SK-N-SH (cell line): ENCODE measurements at regions not wholly inside any gene's neighbourhood (a gene's known extent, or its start where the extent isn't known, plus 50 kb on each side); places are given as distances from the start of the nearest gene placed in this dataset.

ENCODE experiments used
- CTCF ChIA-PET: fragments of 300-600, 350-600 bp; formaldehyde crosslinking; extraction: SDS; loops from one replicate; lab custom pipeline; 2021; lab: Yijun Ruan, JAX
- POLR2A ChIA-PET: fragments of 350-600 bp; sonication (Branson Sonifier 250); formaldehyde crosslinking; extraction: SDS; loops from one replicate; lab custom pipeline; 2020; ENCODE audit warnings: antibody characterized with exemption, inconsistent platforms; lab: Yijun Ruan, JAX
- DNase-seq: peaks from one replicate; pipeline ENCODE4 v3.0.0; 2012
- H2AFZ ChIP-seq: fragments of 200-600 bp; sonication (generic); 2 replicates; pipeline ENCODE4 v1.8.1; 2016; ENCODE audit warnings: antibody characterized with exemption, mild to moderate bottlenecking, low read depth
- H3F3A ChIP-seq: fragments of 200-600 bp; sonication (generic); replicated peaks from 2 replicates; pipeline ENCODE3; 2016; ENCODE audit warnings: antibody characterized with exemption, mild to moderate bottlenecking; ENCODE audit not compliant: insufficient read depth
- H3K27ac ChIP-seq, 2 experiments: fragments of 200-500 bp in 1 of 2; fragments of 200-600 bp in 1 of 2; sonication (Bioruptor generic) in 1 of 2; sonication (generic), shearing (Covaris generic) in 1 of 2; 2 replicates each; pipeline versions ENCODE4 v1.5.1 to v1.6.1; 2014 to 2016; ENCODE audit warnings: low read depth in 2 of 2, inconsistent platforms in 1 of 2, low read length in 1 of 2, mild to moderate bottlenecking in 1 of 2, mixed read lengths in 1 of 2
- H3K27me3 ChIP-seq: fragments of 200-600 bp; sonication (generic), shearing (Covaris generic); 2 replicates; pipeline ENCODE4 v1.6.1; 2016; ENCODE audit warnings: mixed run types; ENCODE audit not compliant: insufficient read depth
- H3K36me3 ChIP-seq, 2 experiments: fragments of 200-500 bp in 1 of 2; fragments of 200-600 bp in 1 of 2; sonication (Bioruptor generic) in 1 of 2; sonication (generic) in 1 of 2; replicated peaks in 1 of 2; 2 replicates each; pipeline versions ENCODE3 to v1.5.1; 2014 to 2016; ENCODE audit warnings: low read length in 1 of 2, mild to moderate bottlenecking in 1 of 2; ENCODE audit not compliant: insufficient read depth in 2 of 2, control insufficient read depth in 1 of 2
- H3K4me1 ChIP-seq, 2 experiments: fragments of 200-500 bp in 1 of 2; fragments of 200-600 bp in 1 of 2; sonication (Bioruptor generic) in 1 of 2; sonication (generic), shearing (Covaris generic) in 1 of 2; 2 replicates each; pipeline versions ENCODE4 v1.5.1 to v1.6.1; 2014 to 2016; ENCODE audit warnings: low read depth in 1 of 2, low read length in 1 of 2, mixed run types in 1 of 2; ENCODE audit not compliant: insufficient read depth in 2 of 2, control insufficient read depth in 1 of 2
- H3K4me2 ChIP-seq: fragments of 200-600 bp; sonication (generic), shearing (Covaris generic); 2 replicates; pipeline ENCODE4 v1.6.1; 2017; ENCODE audit warnings: mixed run types
- H3K4me3 ChIP-seq, 2 experiments: fragments of 200-500 bp in 1 of 2; fragments of 200-600 bp in 1 of 2; sonication (Bioruptor generic) in 1 of 2; sonication (generic), shearing (Covaris generic) in 1 of 2; 2 replicates each; pipeline versions ENCODE4 v1.5.1 to v1.8.1; 2014 to 2016; ENCODE audit warnings: low read depth in 2 of 2, inconsistent platforms in 1 of 2, low read length in 1 of 2, mild to moderate bottlenecking in 1 of 2, mixed read lengths in 1 of 2, moderate library complexity in 1 of 2
- H3K79me2 ChIP-seq: fragments of 200-600 bp; sonication (generic); 2 replicates; pipeline ENCODE4 v1.8.1; 2017; ENCODE audit warnings: mild to moderate bottlenecking; ENCODE audit not compliant: insufficient read depth
- H3K9ac ChIP-seq: fragments of 200-600 bp; sonication (generic); 2 replicates; pipeline ENCODE4 v1.6.1; 2017; ENCODE audit warnings: mixed run types
- H3K9me2 ChIP-seq: fragments of 200-600 bp; sonication (generic); 2 replicates; pipeline ENCODE4 v1.6.1; 2017; ENCODE audit warnings: mixed run types
- H3K9me3 ChIP-seq: fragments of 200-600 bp; sonication (generic); 2 replicates; pipeline ENCODE4 v1.6.1; 2017; ENCODE audit warnings: mixed run types, mild to moderate bottlenecking, moderate library complexity
- H4K20me1 ChIP-seq: fragments of 200-600 bp; sonication (generic); 2 replicates; pipeline ENCODE4 v1.6.1; 2017; ENCODE audit warnings: mild to moderate bottlenecking, mixed run types; ENCODE audit not compliant: insufficient read depth
- EP300 ChIP-seq, 2 experiments: IDR thresholded peaks; 2 replicates each; pipeline versions ENCODE4 v1.4.0 to v1.6.1; 2012; ENCODE audit warnings: borderline replicate concordance in 1 of 2, low read depth in 1 of 2, low read length in 1 of 2
- FOSL2 ChIP-seq: IDR thresholded peaks from 2 replicates; pipeline ENCODE4 v1.4.0; 2012; ENCODE audit warnings: low read depth, mild to moderate bottlenecking, moderate library complexity, borderline replicate concordance
- FOXM1 ChIP-seq: IDR thresholded peaks from 2 replicates; pipeline ENCODE4 v1.4.0; 2012; ENCODE audit warnings: low read depth, mild to moderate bottlenecking
- GABPA ChIP-seq: IDR thresholded peaks from 2 replicates; pipeline ENCODE4 v1.4.0; 2012; ENCODE audit warnings: low read depth, mild to moderate bottlenecking
- GATA2 ChIP-seq: sonication (generic); formaldehyde crosslinking; IDR thresholded peaks from 2 replicates; pipeline ENCODE4 v1.5.0; 2020; ENCODE audit warnings: mild to moderate bottlenecking, missing genetic modification reagents
- IRF3 ChIP-seq: fragments of 150-350 bp; IDR thresholded peaks from 2 replicates; pipeline ENCODE4 v1.6.1; 2016; ENCODE audit warnings: mild to moderate bottlenecking, low read depth, low read length
- JUND ChIP-seq: IDR thresholded peaks from 2 replicates; pipeline ENCODE4 v1.4.0; 2012
- MEF2A ChIP-seq: IDR thresholded peaks from 2 replicates; pipeline ENCODE4 v1.4.0; 2012; ENCODE audit warnings: low read depth, borderline replicate concordance
- MXI1 ChIP-seq: IDR thresholded peaks from 2 replicates; pipeline ENCODE4 v1.6.1; 2012; ENCODE audit warnings: mild to moderate bottlenecking, low read depth, low read length, improper control_type of control experiment
- NFIC ChIP-seq: IDR thresholded peaks from 2 replicates; pipeline ENCODE4 v1.4.0; 2012; ENCODE audit warnings: borderline replicate concordance
- RCOR1 ChIP-seq: fragments of 150-350 bp; IDR thresholded peaks from 2 replicates; pipeline ENCODE4 v1.6.1; 2017; ENCODE audit warnings: antibody characterized with exemption, low read length
- RFX5 ChIP-seq: IDR thresholded peaks from 2 replicates; pipeline ENCODE4 v1.6.1; 2012; ENCODE audit warnings: mild to moderate bottlenecking, improper control_type of control experiment, low read length
- RXRA ChIP-seq: IDR thresholded peaks from 2 replicates; pipeline ENCODE4 v1.4.0; 2012; ENCODE audit warnings: low read depth, mild to moderate bottlenecking, borderline replicate concordance
- TAF1 ChIP-seq: IDR thresholded peaks from 2 replicates; pipeline ENCODE4 v1.6.1; 2012; ENCODE audit warnings: low read depth, mild to moderate bottlenecking, low read length, moderate library complexity, borderline replicate concordance
- TCF12 ChIP-seq: IDR thresholded peaks from 2 replicates; pipeline ENCODE4 v1.4.0; 2012
- TEAD4 ChIP-seq: IDR thresholded peaks from 2 replicates; pipeline ENCODE4 v1.4.0; 2012; ENCODE audit warnings: mild to moderate bottlenecking, borderline replicate concordance; ENCODE audit not compliant: insufficient read depth
- USF2 ChIP-seq: fragments of 150-350 bp; IDR thresholded peaks from 2 replicates; pipeline ENCODE4 v1.6.1; 2017; ENCODE audit warnings: antibody characterized with exemption, low read length, low read depth, borderline replicate concordance
- YY1 ChIP-seq: IDR thresholded peaks from 2 replicates; pipeline ENCODE4 v1.4.0; 2012; ENCODE audit warnings: low read depth, mild to moderate bottlenecking
- WGBS: methylation state at CpG from one replicate; pipeline ENCODE4 v1.1.6; 2017; ENCODE audit warnings: low lambda C conversion rate; 5-methylcytosine and 5-hydroxymethylcytosine counted together
- TF ChIP-seq, protein P1 (sequence below): IDR thresholded peaks from 2 replicates; pipeline ENCODE4 v1.4.0; 2012; ENCODE audit warnings: low read depth, borderline replicate concordance
- TF ChIP-seq, protein P2 (sequence below): IDR thresholded peaks from 2 replicates; pipeline ENCODE4; 2012

GRCh38 chr2:138176862-138177439, 212.7 kb downstream of the HNMT start:
- H3K4me1 ChIP-seq, result peaks cover 0 to 2% of the 10 kb centered on the region in 2 experiments; a peak in 2 of 4 replicates
- H4K20me1 ChIP-seq, result no peaks in the 10 kb centered on the region
- H3F3A ChIP-seq, result no peaks in the 10 kb centered on the region
- H3K27ac ChIP-seq, result no peak overlapping the region
- H3K4me2 ChIP-seq, result no peak overlapping the region
- no peak overlapping the region for H3K9ac ChIP-seq
- H3K36me3 ChIP-seq, result no peaks in the 10 kb centered on the region
- no peaks in the 10 kb centered on the region for H3K27me3 ChIP-seq
- no peaks in the 10 kb centered on the region for H3K9me2 ChIP-seq
- ChIA-PET POLR2A (no interaction called here), CTCF (no interaction called here)
- H3K9me3 ChIP-seq, result no peaks in the 10 kb centered on the region
- WGBS, result 79% methylated on average over 5 of the region's 5 CpGs
- TF ChIP-seq JUND (no peak), MXI1 (no peak), YY1 (no peak), TAF1 (no peak), RFX5 (no peak), NFIC (no peak), TEAD4 (no peak), USF2 (no peak), FOSL2 (no peak), TCF12 (no peak), FOXM1 (no peak), GATA2 (CRISPR knock-in tag) (no peak), IRF3 (no peak), EP300 (IDR thresholded peaks at IDR 0.05; ENCODE audit: borderline replicate concordance in 1 of 2, low read depth in 1 of 2, low read length in 1 of 2) (no peak), MEF2A (no peak), GABPA (no peak), RCOR1 (no peak), RXRA (no peak)
- TF ChIP-seq, protein P1, sequence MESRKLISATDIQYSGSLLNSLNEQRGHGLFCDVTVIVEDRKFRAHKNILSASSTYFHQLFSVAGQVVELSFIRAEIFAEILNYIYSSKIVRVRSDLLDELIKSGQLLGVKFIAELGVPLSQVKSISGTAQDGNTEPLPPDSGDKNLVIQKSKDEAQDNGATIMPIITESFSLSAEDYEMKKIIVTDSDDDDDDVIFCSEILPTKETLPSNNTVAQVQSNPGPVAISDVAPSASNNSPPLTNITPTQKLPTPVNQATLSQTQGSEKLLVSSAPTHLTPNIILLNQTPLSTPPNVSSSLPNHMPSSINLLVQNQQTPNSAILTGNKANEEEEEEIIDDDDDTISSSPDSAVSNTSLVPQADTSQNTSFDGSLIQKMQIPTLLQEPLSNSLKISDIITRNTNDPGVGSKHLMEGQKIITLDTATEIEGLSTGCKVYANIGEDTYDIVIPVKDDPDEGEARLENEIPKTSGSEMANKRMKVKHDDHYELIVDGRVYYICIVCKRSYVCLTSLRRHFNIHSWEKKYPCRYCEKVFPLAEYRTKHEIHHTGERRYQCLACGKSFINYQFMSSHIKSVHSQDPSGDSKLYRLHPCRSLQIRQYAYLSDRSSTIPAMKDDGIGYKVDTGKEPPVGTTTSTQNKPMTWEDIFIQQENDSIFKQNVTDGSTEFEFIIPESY, result no peak
- TF ChIP-seq, protein P2, sequence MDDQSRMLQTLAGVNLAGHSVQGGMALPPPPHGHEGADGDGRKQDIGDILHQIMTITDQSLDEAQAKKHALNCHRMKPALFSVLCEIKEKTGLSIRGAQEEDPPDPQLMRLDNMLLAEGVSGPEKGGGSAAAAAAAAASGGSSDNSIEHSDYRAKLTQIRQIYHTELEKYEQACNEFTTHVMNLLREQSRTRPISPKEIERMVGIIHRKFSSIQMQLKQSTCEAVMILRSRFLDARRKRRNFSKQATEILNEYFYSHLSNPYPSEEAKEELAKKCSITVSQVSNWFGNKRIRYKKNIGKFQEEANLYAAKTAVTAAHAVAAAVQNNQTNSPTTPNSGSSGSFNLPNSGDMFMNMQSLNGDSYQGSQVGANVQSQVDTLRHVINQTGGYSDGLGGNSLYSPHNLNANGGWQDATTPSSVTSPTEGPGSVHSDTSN, result no peak
- H3K4me3 ChIP-seq, result no peak overlapping the region
- H3K79me2 ChIP-seq, result no peaks in the 10 kb centered on the region
- no peak for DNase-seq
- H2AFZ ChIP-seq, result no peak overlapping the region
